Smooth muscle cell (in vitro differentiated cells): ENCODE measurements at regions not wholly inside any gene's neighbourhood (a gene's known extent, or its start where the extent isn't known, plus 50 kb on each side); places are given as distances from the start of the nearest gene placed in this dataset.
"Not testable (repeated sequence)": the region's sequence is repeated elsewhere in the genome, so short reads cannot be mapped to it uniquely, and the experiment has no call there.

Experiments
- DNase-seq: peaks from one replicate; lab custom pipeline; 2025; ENCODE audit not compliant: unreplicated experiment; lab: John Stamatoyannopoulos, UW
- H2AFZ ChIP-seq: fragments of 200-600 bp; sonication (generic); 2 replicates; pipeline ENCODE4 v1.6.0; 2016; ENCODE audit warnings: antibody characterized with exemption, low read depth, mild to moderate bottlenecking
- H3F3A ChIP-seq: fragments of 200-600 bp; sonication (generic); 2 replicates; pipeline ENCODE4 v1.6.0; 2017; ENCODE audit warnings: antibody characterized with exemption, low read depth
- H3K27ac ChIP-seq: fragments of 200-600 bp; sonication (generic); 2 replicates; pipeline ENCODE4 v1.5.1; 2016; ENCODE audit warnings: low read depth, mild to moderate bottlenecking
- H3K27me3 ChIP-seq: fragments of 200-600 bp; sonication (generic); 2 replicates; pipeline ENCODE4 v1.6.1; 2016; ENCODE audit warnings: low read depth, mild to moderate bottlenecking
- H3K36me3 ChIP-seq: fragments of 200-600 bp; sonication (generic); 2 replicates; pipeline ENCODE4 v1.5.1; 2016; ENCODE audit warnings: low read depth
- H3K4me1 ChIP-seq: fragments of 200-600 bp; sonication (generic); 2 replicates; pipeline ENCODE4 v1.5.1; 2016; ENCODE audit warnings: low read depth
- H3K4me2 ChIP-seq: fragments of 200-600 bp; sonication (generic); 2 replicates; pipeline ENCODE4 v1.6.0; 2016; ENCODE audit warnings: mild to moderate bottlenecking
- H3K4me3 ChIP-seq: fragments of 200-600 bp; sonication (generic); 2 replicates; pipeline ENCODE4 v1.5.1; 2016; ENCODE audit warnings: mild to moderate bottlenecking
- H3K79me2 ChIP-seq: fragments of 200-600 bp; sonication (generic); 2 replicates; pipeline ENCODE4 v1.6.0; 2016; ENCODE audit warnings: low read depth, mild to moderate bottlenecking
- H3K9ac ChIP-seq: fragments of 200-600 bp; sonication (generic); 2 replicates; pipeline ENCODE4 v1.6.0; 2016; ENCODE audit warnings: low read depth
- H3K9me3 ChIP-seq: fragments of 200-600 bp; sonication (generic); replicated peaks from 2 replicates; pipeline ENCODE4 v1.5.1; 2016; ENCODE audit warnings: low read depth
- H4K20me1 ChIP-seq: fragments of 200-600 bp; sonication (generic); 2 replicates; pipeline ENCODE4 v1.6.0; 2016; ENCODE audit warnings: low read depth
- CTCF ChIP-seq: fragments of 200-600 bp; sonication (generic); IDR thresholded peaks from 2 replicates; pipeline ENCODE4 v1.5.1; 2017; ENCODE audit warnings: borderline replicate concordance, mild to moderate bottlenecking, antibody characterized with exemption; ENCODE audit not compliant: insufficient read depth, poor library complexity, severe bottlenecking
- WGBS: methylation state at CpG from one replicate; pipeline ENCODE4 v1.1.7; 2016; ENCODE audit warnings: low lambda C conversion rate; 5-methylcytosine and 5-hydroxymethylcytosine counted together

GRCh38 chr6:40146902-40147301 lies 212.6 kb upstream of the MOCS1 start:
- no peak for DNase-seq
- TF ChIP-seq CTCF: no peak
- WGBS: 78% methylated on average over 3 of the region's 3 CpGs

GRCh38 chr6:40139447-40139846 lies 205.2 kb upstream of the MOCS1 start:
- no peak for TF ChIP-seq CTCF
- DNase-seq: no peak
- no peak overlapping the region for H3K4me3 ChIP-seq
- no peak overlapping the region for H3K27ac ChIP-seq
- H4K20me1 ChIP-seq: no peaks in the 10 kb centered on the region
- H3K79me2 ChIP-seq: no peaks in the 10 kb centered on the region
- WGBS: 73% methylated on average over 2 of the region's 2 CpGs
- no peaks in the 10 kb centered on the region for H3K4me1 ChIP-seq
- no peak overlapping the region for H3K9ac ChIP-seq
- H3K9me3 ChIP-seq: no peaks in the 10 kb centered on the region
- H3K27me3 ChIP-seq: no peaks in the 10 kb centered on the region
- no peaks in the 10 kb centered on the region for H3F3A ChIP-seq
- no peaks in the 10 kb centered on the region for H3K36me3 ChIP-seq
- no peak overlapping the region for H2AFZ ChIP-seq
- no peak overlapping the region for H3K4me2 ChIP-seq

More at GRCh38 chr6:40146902-40147301, 212.6 kb upstream of the MOCS1 start:
- no peak overlapping the region for H3K9ac ChIP-seq
- no peaks in the 10 kb centered on the region for H3K4me1 ChIP-seq
- no peaks in the 10 kb centered on the region for H3K9me3 ChIP-seq
- H3K36me3 ChIP-seq: no peaks in the 10 kb centered on the region
- no peak overlapping the region for H2AFZ ChIP-seq
- no peak overlapping the region for H3K4me2 ChIP-seq
- H4K20me1 ChIP-seq: no peaks in the 10 kb centered on the region
- H3F3A ChIP-seq: no peaks in the 10 kb centered on the region
- no peaks in the 10 kb centered on the region for H3K79me2 ChIP-seq
- H3K27ac ChIP-seq: no peak overlapping the region
- H3K4me3 ChIP-seq: no peak overlapping the region
- H3K27me3 ChIP-seq: no peaks in the 10 kb centered on the region

GRCh38 chr6:40138273-40138720 lies 204.0 kb upstream of the MOCS1 start:
- H3K4me2 ChIP-seq: no peak overlapping the region
- no peak for DNase-seq
- no peaks in the 10 kb centered on the region for H3K79me2 ChIP-seq
- 82% methylated on average over 4 of the region's 4 CpGs for WGBS
- no peak for TF ChIP-seq CTCF
- H3K36me3 ChIP-seq: no peaks in the 10 kb centered on the region
- no peaks in the 10 kb centered on the region for H4K20me1 ChIP-seq
- H2AFZ ChIP-seq: no peak overlapping the region
- no peak overlapping the region for H3K27ac ChIP-seq
- no peaks in the 10 kb centered on the region for H3F3A ChIP-seq
- no peaks in the 10 kb centered on the region for H3K27me3 ChIP-seq
- no peaks in the 10 kb centered on the region for H3K9me3 ChIP-seq
- H3K9ac ChIP-seq: no peak overlapping the region
- no peaks in the 10 kb centered on the region for H3K4me1 ChIP-seq
- no peak overlapping the region for H3K4me3 ChIP-seq

- no peak overlapping the region for H3K9ac ChIP-seq
- no peaks in the 10 kb centered on the region for H4K20me1 ChIP-seq
- H3F3A ChIP-seq: no peaks in the 10 kb centered on the region
- DNase-seq: no peak
- H3K27ac ChIP-seq: no peak overlapping the region
- no peak for TF ChIP-seq CTCF
- H3K27me3 ChIP-seq: no peaks in the 10 kb centered on the region
- WGBS: 77% methylated on average over 6 of the region's 6 CpGs
- H2AFZ ChIP-seq: no peak overlapping the region
- H3K4me2 ChIP-seq: no peak overlapping the region
- H3K36me3 ChIP-seq: no peaks in the 10 kb centered on the region
- H3K9me3 ChIP-seq: no peaks in the 10 kb centered on the region
- no peaks in the 10 kb centered on the region for H3K79me2 ChIP-seq
- no peak overlapping the region for H3K4me3 ChIP-seq
- no peaks in the 10 kb centered on the region for H3K4me1 ChIP-seq
Measured at GRCh38 chr6:40135491-40136072, 201.3 kb upstream of the MOCS1 start.

GRCh38 chr6:40133981-40134380 lies 199.7 kb upstream of the MOCS1 start:
- not testable (repeated sequence) for H3K79me2 ChIP-seq, H3K9me3 ChIP-seq, H3K4me3 ChIP-seq, H3K4me1 ChIP-seq, H3K9ac ChIP-seq, H3K27ac ChIP-seq, H3K36me3 ChIP-seq, H2AFZ ChIP-seq, H3K27me3 ChIP-seq, H3F3A ChIP-seq, H4K20me1 ChIP-seq, DNase-seq, H3K4me2 ChIP-seq
- WGBS: 93% methylated on average over 20 of the region's 20 CpGs
